Fibroblast of pulmonary artery (primary cell): ENCODE measurements at regions not wholly inside any gene's neighbourhood (a gene's known extent, or its start where the extent isn't known, plus 50 kb on each side); places are given as distances from the start of the nearest gene placed in this dataset.
A peak's percentile ranks its signal among the peaks of the same experiment; 100 is the strongest.

ENCODE experiments used
- DNase-seq: peaks from one replicate; pipeline ENCODE4 v3.0.0-alpha.2; 2010; ENCODE audit warnings: low read depth
- H3K4me3 ChIP-seq: replicated peaks from 2 replicates; pipeline ENCODE4 v1.5.1; 2011; ENCODE audit warnings: low read depth, mild to moderate bottlenecking, control low read depth, low read length, moderate library complexity
- CTCF ChIP-seq: IDR thresholded peaks from 2 replicates; pipeline ENCODE4 v1.5.1; 2011; ENCODE audit warnings: mild to moderate bottlenecking, control low read depth, low read length, inconsistent platforms; ENCODE audit errors: missing control alignments

GRCh38 chr10:78185693-78186055 is 152.0 kb downstream of the RPS24 start:
- DNase-seq: peak; percentile 11
- no peak overlapping the region for H3K4me3 ChIP-seq
- no peak for TF ChIP-seq CTCF

- DNase-seq: no peak
- no peak for TF ChIP-seq CTCF
- no peak overlapping the region for H3K4me3 ChIP-seq
These were observed 152.9 kb downstream of the RPS24 start for GRCh38 chr10:78186572-78186971.

- TF ChIP-seq CTCF: no peak
These were observed 153.7 kb downstream of the RPS24 start for GRCh38 chr10:78187371-78187770.

GRCh38 chr10:78188446-78188845 is 154.8 kb downstream of the RPS24 start:
- no peak for TF ChIP-seq CTCF
- DNase-seq: peak; percentile 10
- no peak overlapping the region for H3K4me3 ChIP-seq

More at GRCh38 chr10:78187371-78187770, 153.7 kb downstream of the RPS24 start:
- no peak overlapping the region for H3K4me3 ChIP-seq
- no peak for DNase-seq

- TF ChIP-seq CTCF: no peak
- DNase-seq: no peak
- no peak overlapping the region for H3K4me3 ChIP-seq
These were observed 156.6 kb downstream of the RPS24 start for GRCh38 chr10:78190051-78190825.

GRCh38 chr10:78191301-78191700 is 157.6 kb downstream of the RPS24 start:
- H3K4me3 ChIP-seq: no peak overlapping the region
- no peak for DNase-seq
- TF ChIP-seq CTCF: no peak

GRCh38 chr10:78193189-78193588 is 159.5 kb downstream of the RPS24 start:
- no peak for DNase-seq
- H3K4me3 ChIP-seq: no peak overlapping the region
- TF ChIP-seq CTCF: no peak
